Thoracic aorta (tissue), 2 donors: ENCODE measurements at regions not wholly inside any gene's neighbourhood (a gene's known extent, or its start where the extent isn't known, plus 50 kb on each side); places are given as distances from the start of the nearest gene placed in this dataset.

Source experiments
- ATAC-seq: fragments of 150-250 bp; one replicate; pipeline ENCODE4 v1.8.0; 2017; ENCODE audit warnings: low read depth; ENCODE audit not compliant: insufficient number of reproducible peaks, low FRiP score
- DNase-seq: peaks from one replicate; pipeline ENCODE4 v3.0.0-alpha.2; 2020; ENCODE audit warnings: low spot score
- H3K27ac ChIP-seq, 2 donors: fragments of 200-600 bp; sonication (generic); 1 replicate in 1 of 2; 2 replicates in 1 of 2; pipeline ENCODE4 v1.5.1; 2016; ENCODE audit warnings: mild to moderate bottlenecking in 2 of 2, moderate library complexity in 2 of 2
- H3K27me3 ChIP-seq: fragments of 200-600 bp; sonication (generic); replicated peaks from 2 replicates; pipeline ENCODE4 v1.6.0; 2016; ENCODE audit warnings: mild to moderate bottlenecking; ENCODE audit not compliant: insufficient read depth
- H3K36me3 ChIP-seq: fragments of 200-600 bp; sonication (generic); one replicate; pipeline ENCODE4 v1.5.1; 2016
- H3K4me1 ChIP-seq, 2 donors: fragments of 200-600 bp; sonication (generic); 1 replicate in 1 of 2; 2 replicates in 1 of 2; pipeline versions ENCODE4 v1.5.1 to v1.6.0; 2016; ENCODE audit warnings: low read depth in 2 of 2, mild to moderate bottlenecking in 1 of 2; ENCODE audit not compliant: control insufficient read depth in 1 of 2
- H3K4me3 ChIP-seq: fragments of 200-600 bp; sonication (generic); 2 replicates; pipeline ENCODE4 v1.5.1; 2016; ENCODE audit warnings: mild to moderate bottlenecking
- H3K9me3 ChIP-seq: fragments of 200-600 bp; sonication (generic); 2 replicates; pipeline ENCODE4 v1.5.1; 2016
- CTCF ChIP-seq: fragments of 200-600 bp; sonication (generic); IDR thresholded peaks from one replicate; pipeline ENCODE4 v1.5.1; 2019; ENCODE audit warnings: antibody characterized with exemption

- Histone ChIP-seq H3K27me3 (no peaks in the 10 kb centered on the region), H3K4me3 (no peak overlapping the region)
Observed at GRCh38 chr6:16972535-16972934, 129.3 kb upstream of the STMND1 start.

GRCh38 chr6:16969699-16970655, 131.9 kb upstream of the STMND1 start:
- H3K36me3 ChIP-seq: no peaks in the 10 kb centered on the region
- ATAC-seq: no peak
- no peak for TF ChIP-seq CTCF
- H3K27me3 ChIP-seq: no peaks in the 10 kb centered on the region
- H3K4me3 ChIP-seq: no peak overlapping the region
- no peaks in the 10 kb centered on the region for H3K9me3 ChIP-seq
- H3K4me1 ChIP-seq: peaks cover 5 to 9% of the 10 kb centered on the region in 2 donors
- DNase-seq: no peak
- H3K27ac ChIP-seq: no peak overlapping the region

More at GRCh38 chr6:16972535-16972934, 129.3 kb upstream of the STMND1 start:
- no peaks in the 10 kb centered on the region for H3K9me3 ChIP-seq
- no peak for ATAC-seq
- no peak overlapping the region for H3K27ac ChIP-seq
- peaks cover 5 to 9% of the 10 kb centered on the region in 2 donors for H3K4me1 ChIP-seq
- H3K36me3 ChIP-seq: no peaks in the 10 kb centered on the region
- DNase-seq: no peak
- no peak for TF ChIP-seq CTCF

GRCh38 chr6:16968101-16968500, 133.7 kb upstream of the STMND1 start:
- H3K27ac ChIP-seq: no peak overlapping the region
- no peak for ATAC-seq
- TF ChIP-seq CTCF: no peak
- H3K4me3 ChIP-seq: no peak overlapping the region
- H3K27me3 ChIP-seq: no peaks in the 10 kb centered on the region
- H3K36me3 ChIP-seq: no peaks in the 10 kb centered on the region
- H3K4me1 ChIP-seq: peaks cover 3 to 8% of the 10 kb centered on the region in 2 donors
- DNase-seq: no peak
- H3K9me3 ChIP-seq: no peaks in the 10 kb centered on the region

- no peak for ATAC-seq
Observed at GRCh38 chr6:16967470-16967817, 134.4 kb upstream of the STMND1 start.

More at GRCh38 chr6:16967470-16967817, 134.4 kb upstream of the STMND1 start:
- DNase-seq: no peak
- Histone ChIP-seq H3K4me1 (peaks cover 3 to 8% of the 10 kb centered on the region in 2 donors), H3K27ac (no peak overlapping the region), H3K9me3 (no peaks in the 10 kb centered on the region), H3K4me3 (no peak overlapping the region), H3K27me3 (no peaks in the 10 kb centered on the region), H3K36me3 (no peaks in the 10 kb centered on the region)
- TF ChIP-seq CTCF: no peak
